GM12878 (cell line): ENCODE measurements at regions not wholly inside any gene's neighbourhood (a gene's known extent, or its start where the extent isn't known, plus 50 kb on each side); places are given as distances from the start of the nearest gene placed in this dataset.

Experiments
- ATAC-seq: fragments of 200-7000 bp; cut with Tn5 transposase; 3 replicates; pipeline ENCODE4 v1.9.1; 2020; ENCODE audit warnings: mild to moderate bottlenecking, moderate library complexity
- BruUV-seq: library from RNA; stranded (reverse); fragments of 400-500 nt; replicated peaks from 2 replicates; lab custom pipeline; 2021; lab: Mats Ljungman, UMichigan
- CTCF ChIA-PET: fragments of 300-600 bp; sonication (Branson Sonifier 250); formaldehyde crosslinking; extraction: SDS; loops from one replicate; lab custom pipeline; 2021; ENCODE audit warnings: inconsistent platforms; lab: Yijun Ruan, JAX
- POLR2A ChIA-PET: fragments of 350-600 bp; formaldehyde crosslinking; extraction: SDS; loops from one replicate; lab custom pipeline; 2021; ENCODE audit warnings: inconsistent platforms; lab: Charles Lee
- RAD21 ChIA-PET: fragments of 300-600 bp; sonication (Branson Sonifier 250); formaldehyde crosslinking; loops from one replicate; lab custom pipeline; 2023; ENCODE audit warnings: antibody characterized with exemption; ENCODE audit not compliant: unreplicated experiment; lab: Charles Lee
- SMC1A ChIA-PET: fragments of 300-600 bp; sonication (Branson Sonifier 250); formaldehyde crosslinking; loops from one replicate; lab custom pipeline; 2023; ENCODE audit not compliant: unreplicated experiment, uncharacterized antibody; lab: Charles Lee
- DNase-seq: peaks from one replicate; pipeline ENCODE4 v3.0.0-alpha.2; 2011; ENCODE audit warnings: low read depth, low spot score
- FAIRE-seq: peaks from 3 replicates; lab custom pipeline; 2011; peaks lifted over from hg19 to GRCh38; lab: Jason Lieb, UNC
- H2AFZ ChIP-seq: 2 replicates; pipeline ENCODE4 v1.6.0; 2011; ENCODE audit warnings: low read depth, low read length, control low read depth; ENCODE audit not compliant: control insufficient read depth
- H3K27ac ChIP-seq: 2 replicates; pipeline ENCODE4 v1.5.1; 2011; ENCODE audit warnings: control low read depth; ENCODE audit not compliant: control insufficient read depth, insufficient read depth
- H3K27me3 ChIP-seq, 2 experiments: replicated peaks in 1 of 2; 2 replicates each; pipeline versions ENCODE4 v1.6.0 to v1.6.1; 2011; ENCODE audit warnings: low read length in 1 of 2; ENCODE audit not compliant: control insufficient read depth in 2 of 2, insufficient read depth in 2 of 2
- H3K36me3 ChIP-seq, 2 experiments: 2 replicates each; pipeline ENCODE4 v1.5.1; 2011; ENCODE audit warnings: low read length in 1 of 2; ENCODE audit not compliant: control insufficient read depth in 2 of 2, insufficient read depth in 2 of 2
- H3K4me1 ChIP-seq: 2 replicates; pipeline ENCODE4 v1.6.1; 2011; ENCODE audit warnings: mild to moderate bottlenecking, low read length, moderate library complexity, mixed read lengths; ENCODE audit not compliant: control insufficient read depth, insufficient read depth
- H3K4me2 ChIP-seq: 2 replicates; pipeline ENCODE4 v1.6.0; 2011; ENCODE audit warnings: control low read depth; ENCODE audit not compliant: control insufficient read depth, insufficient read depth
- H3K4me3 ChIP-seq: fragments of 200-600 bp; sonication (generic); 2 replicates; pipeline ENCODE4 v1.5.1; 2016
- H3K79me2 ChIP-seq: 2 replicates; pipeline ENCODE4 v1.6.0; 2011; ENCODE audit warnings: low read length; ENCODE audit not compliant: control insufficient read depth, insufficient read depth
- H3K9ac ChIP-seq: 2 replicates; pipeline ENCODE4 v1.8.0; 2011; ENCODE audit warnings: low read length, control low read depth, mixed read lengths; ENCODE audit not compliant: control insufficient read depth, insufficient read depth
- H3K9me3 ChIP-seq: replicated peaks from 3 replicates; pipeline ENCODE4 v1.5.1; 2011; ENCODE audit warnings: mild to moderate bottlenecking, low read length; ENCODE audit not compliant: control insufficient read depth, insufficient read depth
- H4K20me1 ChIP-seq: 2 replicates; pipeline ENCODE4 v1.6.0; 2011; ENCODE audit not compliant: control insufficient read depth, insufficient read depth
- CTCF ChIP-seq, 3 experiments: IDR thresholded peaks in 2 of 3; conservative IDR thresholded peaks in 1 of 3; 2 replicates each; pipeline ENCODE4 v1.5.1; 2011; ENCODE audit warnings: low read depth in 3 of 3, low read length in 3 of 3, mild to moderate bottlenecking in 3 of 3, control low read depth in 2 of 3, moderate library complexity in 2 of 3, inconsistent platforms in 1 of 3, mixed read lengths in 1 of 3; ENCODE audit not compliant: control insufficient read depth in 2 of 3, insufficient read depth in 1 of 3; ENCODE audit errors: extremely low read depth in 1 of 3
- E2F8 ChIP-seq: fragments of 450-650 bp; IDR thresholded peaks from 2 replicates; pipeline ENCODE4 v1.6.1; 2018; ENCODE audit warnings: mild to moderate bottlenecking, low read depth, moderate library complexity; ENCODE audit not compliant: partially characterized antibody
- IKZF1 ChIP-seq: fragments of 450-650 bp; conservative IDR thresholded peaks from 2 replicates; pipeline ENCODE4 v1.6.1; 2017; ENCODE audit warnings: antibody characterized with exemption, mild to moderate bottlenecking
- SKIL ChIP-seq: fragments of 450-650 bp; IDR thresholded peaks from 2 replicates; pipeline ENCODE4 v1.6.1; 2017; ENCODE audit warnings: mild to moderate bottlenecking, low read depth, inconsistent platforms; ENCODE audit not compliant: poor library complexity, severe bottlenecking
- WGBS: methylation state at CpG from one replicate; pipeline ENCODE4 v1.1.6; 2016; ENCODE audit warnings: low lambda C conversion rate; ENCODE audit not compliant: insufficient replicate concordance, insufficient coverage; ENCODE audit errors: missing lambda C conversion rate; 5-methylcytosine and 5-hydroxymethylcytosine counted together
- in situ Hi-C: fragments of 300-500 bp; cut with MboI; formaldehyde crosslinking; loops from 9 replicates; pipeline ENCODE4 v1.14.3; 2018; ENCODE audit warnings: mixed read lengths
- intact Hi-C: fragments of 100-400 bp; cut with micrococcal nuclease; formaldehyde crosslinking; loops from one replicate; pipeline ENCODE4 v1.14.2; 2022; ENCODE audit not compliant: unreplicated experiment

- TF ChIP-seq SKIL (no peak), IKZF1 (no peak)
Observed at GRCh38 chr3:14311729-14312128, 90.7 kb upstream of the SLC6A6 start (continued).

- no peaks in the 10 kb centered on the region for H3K9me3 ChIP-seq
- no peaks in the 10 kb centered on the region for H3K36me3 ChIP-seq
- no peaks in the 10 kb centered on the region; a peak in 1 of 4 replicates for H3K27me3 ChIP-seq
- FAIRE-seq = no peak
- CTCF ChIA-PET = interaction anchor here (0.9 to 1.6 kb wide), 2 partner anchors 108 to 150 kb away, joined by 3 read pairs; no protein-coding TSS in a partner anchor
- no peaks in the 10 kb centered on the region for H4K20me1 ChIP-seq
- no peak for DNase-seq
- no peaks in the 10 kb centered on the region for H3K79me2 ChIP-seq
- TF ChIP-seq CTCF (IDR thresholded peaks at IDR 0.05 in 2 of 3, conservative IDR thresholded peaks at IDR 0.05 in 1 of 3; ENCODE audit: control insufficient read depth in 2 of 3, extremely low read depth in 1 of 3, insufficient read depth in 1 of 3, low read depth in 3 of 3, low read length in 3 of 3) = peak in 1 of 3 experiments; percentile 5; a peak in 1 of 6 replicates
- TF ChIP-seq E2F8 = no peak
- H2AFZ ChIP-seq = no peak overlapping the region
- no TSS peak for BruUV-seq
- intact Hi-C loops = no loop called here
- H3K4me1 ChIP-seq = no peaks in the 10 kb centered on the region
- POLR2A ChIA-PET = no interaction called here
- H3K27ac ChIP-seq = no peak overlapping the region
- SMC1A ChIA-PET = no interaction called here
- in situ Hi-C loops = no loop called here
- H3K4me3 ChIP-seq = no peak overlapping the region
- H3K9ac ChIP-seq = no peak overlapping the region
- RAD21 ChIA-PET = no interaction called here
- no peak overlapping the region for H3K4me2 ChIP-seq
- 31% methylated on average over 10 of the region's 10 CpGs for WGBS
- no peak for ATAC-seq
Observed at GRCh38 chr3:14312375-14312774, 90.0 kb upstream of the SLC6A6 start.
